ENCODE measurements at regions not wholly inside any gene's neighbourhood (a gene's known extent, or its start where the extent isn't known, plus 50 kb on each side); places are given as distances from the start of the nearest gene placed in this dataset.
"Not testable (repeated sequence)": the region's sequence is repeated elsewhere in the genome, so short reads cannot be mapped to it uniquely, and the experiment has no call there.

DNA sequence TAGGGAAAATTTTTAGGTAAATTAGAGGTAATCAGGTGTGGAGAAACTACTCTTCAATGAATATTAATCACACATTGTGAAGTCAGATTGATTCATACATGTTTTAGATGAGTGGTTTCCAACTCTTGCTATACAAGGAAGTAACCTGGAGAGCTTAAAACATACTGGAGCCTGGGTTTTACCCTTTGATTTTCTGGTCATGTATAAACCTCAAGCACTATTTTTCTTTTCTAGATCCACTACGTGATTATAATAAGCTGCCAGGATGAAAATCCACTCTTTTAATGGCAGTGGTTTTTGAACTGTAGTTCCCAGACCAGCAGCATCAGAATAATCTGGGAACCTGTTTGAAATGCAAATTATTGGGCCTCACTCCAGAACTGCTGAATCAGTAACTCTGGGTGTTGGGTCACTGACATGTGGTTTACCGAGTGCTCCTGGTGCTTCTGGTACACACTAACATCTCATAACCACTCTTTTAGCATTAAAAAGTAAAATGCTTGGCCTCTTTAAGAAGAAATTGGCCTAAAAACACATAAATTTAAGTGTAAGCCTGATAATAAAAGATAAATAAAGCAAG lies 63.4 kb downstream of the DCAF12L1 start:
- Histone ChIP-seq H3F3A (ENCODE audit: insufficient read depth, low read depth) (no peaks in the 10 kb centered on the region), H3K27ac (no peak overlapping the region), H3K4me2 (no peak overlapping the region), H3K9me2 (ENCODE audit: insufficient read depth) (no peaks in the 10 kb centered on the region), H4K20me1 (ENCODE audit: insufficient read depth) (no peaks in the 10 kb centered on the region), H3K27me3 (ENCODE audit: insufficient read depth, low read depth) (no peaks in the 10 kb centered on the region), H3K4me3 (no peak overlapping the region), H3K4me1 (replicated peaks; ENCODE audit: insufficient read depth) (no peaks in the 10 kb centered on the region), H3K9me3 (ENCODE audit: insufficient read depth, low read depth) (no peaks in the 10 kb centered on the region; the same call in 1 of the 2 replicates), H2AFZ (no peak overlapping the region), H3K79me2 (ENCODE audit: low read depth) (no peaks in the 10 kb centered on the region), H3K36me3 (ENCODE audit: low read depth) (no peaks in the 10 kb centered on the region)
- BruUV-seq (replicated peaks) = no TSS peak
- TF ChIP-seq, protein P1, sequence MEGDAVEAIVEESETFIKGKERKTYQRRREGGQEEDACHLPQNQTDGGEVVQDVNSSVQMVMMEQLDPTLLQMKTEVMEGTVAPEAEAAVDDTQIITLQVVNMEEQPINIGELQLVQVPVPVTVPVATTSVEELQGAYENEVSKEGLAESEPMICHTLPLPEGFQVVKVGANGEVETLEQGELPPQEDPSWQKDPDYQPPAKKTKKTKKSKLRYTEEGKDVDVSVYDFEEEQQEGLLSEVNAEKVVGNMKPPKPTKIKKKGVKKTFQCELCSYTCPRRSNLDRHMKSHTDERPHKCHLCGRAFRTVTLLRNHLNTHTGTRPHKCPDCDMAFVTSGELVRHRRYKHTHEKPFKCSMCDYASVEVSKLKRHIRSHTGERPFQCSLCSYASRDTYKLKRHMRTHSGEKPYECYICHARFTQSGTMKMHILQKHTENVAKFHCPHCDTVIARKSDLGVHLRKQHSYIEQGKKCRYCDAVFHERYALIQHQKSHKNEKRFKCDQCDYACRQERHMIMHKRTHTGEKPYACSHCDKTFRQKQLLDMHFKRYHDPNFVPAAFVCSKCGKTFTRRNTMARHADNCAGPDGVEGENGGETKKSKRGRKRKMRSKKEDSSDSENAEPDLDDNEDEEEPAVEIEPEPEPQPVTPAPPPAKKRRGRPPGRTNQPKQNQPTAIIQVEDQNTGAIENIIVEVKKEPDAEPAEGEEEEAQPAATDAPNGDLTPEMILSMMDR (conservative IDR thresholded peaks at IDR 0.05) = no peak
- intact Hi-C loops (cut with micrococcal nuclease; ENCODE audit: unreplicated experiment) = no loop called here
- CTCF ChIA-PET = no interaction called here
- POLR2A ChIA-PET (ENCODE audit: unreplicated experiment) = interaction anchor here (0.5 kb wide), 1 partner anchor 64 kb away, joined by 3 read pairs; no protein-coding TSS in a partner anchor
- DNase-seq = no peak

DNA sequence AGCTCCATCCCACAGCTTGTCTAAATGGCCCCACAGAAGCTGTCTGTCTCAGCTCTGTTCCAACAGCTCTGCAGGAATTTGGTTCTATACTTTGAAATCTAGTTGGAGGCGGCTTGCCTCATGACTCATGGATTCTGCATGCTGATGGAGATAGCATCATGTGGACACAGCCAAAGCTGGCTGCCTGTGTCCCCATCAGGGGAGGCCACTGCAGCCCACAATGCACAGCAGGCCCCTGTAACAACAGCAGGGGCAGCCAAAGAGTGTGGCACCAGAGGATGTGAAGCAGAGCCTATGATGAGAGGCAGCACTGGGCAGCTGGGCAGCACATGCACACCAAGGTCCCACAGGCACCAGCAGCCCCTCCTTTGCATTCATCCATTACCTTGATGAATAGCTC lies 67.2 kb downstream of the DCAF12L1 start:
- no peak overlapping the region for H3K4me3 ChIP-seq
- POLR2A ChIA-PET (ENCODE audit: unreplicated experiment) = no interaction called here
- H3K27ac ChIP-seq = no peak overlapping the region
- no peaks in the 10 kb centered on the region for H3K9me2 ChIP-seq (ENCODE audit: insufficient read depth)
- no peaks in the 10 kb centered on the region for H3F3A ChIP-seq (ENCODE audit: insufficient read depth, low read depth)
- no peaks in the 10 kb centered on the region for H4K20me1 ChIP-seq (ENCODE audit: insufficient read depth)
- H3K27me3 ChIP-seq (ENCODE audit: insufficient read depth, low read depth) = no peaks in the 10 kb centered on the region
- no peak overlapping the region for H2AFZ ChIP-seq
- intact Hi-C loops (cut with micrococcal nuclease; ENCODE audit: unreplicated experiment) = no loop called here
- no TSS peak for BruUV-seq (replicated peaks)
- CTCF ChIA-PET = no interaction called here
- no peaks in the 10 kb centered on the region for H3K4me1 ChIP-seq (replicated peaks; ENCODE audit: insufficient read depth)
- DNase-seq = no peak
- H3K79me2 ChIP-seq (ENCODE audit: low read depth) = no peaks in the 10 kb centered on the region
- no peaks in the 10 kb centered on the region; the same call in 1 of the 2 replicates for H3K9me3 ChIP-seq (ENCODE audit: insufficient read depth, low read depth)
- no peak for TF ChIP-seq EZH2 (IDR thresholded peaks at IDR 0.05; ENCODE audit: low read depth)
- TF ChIP-seq, protein P1 (conservative IDR thresholded peaks at IDR 0.05) = no peak
- no peak overlapping the region for H3K4me2 ChIP-seq
- H3K36me3 ChIP-seq (ENCODE audit: low read depth) = no peaks in the 10 kb centered on the region

DNA sequence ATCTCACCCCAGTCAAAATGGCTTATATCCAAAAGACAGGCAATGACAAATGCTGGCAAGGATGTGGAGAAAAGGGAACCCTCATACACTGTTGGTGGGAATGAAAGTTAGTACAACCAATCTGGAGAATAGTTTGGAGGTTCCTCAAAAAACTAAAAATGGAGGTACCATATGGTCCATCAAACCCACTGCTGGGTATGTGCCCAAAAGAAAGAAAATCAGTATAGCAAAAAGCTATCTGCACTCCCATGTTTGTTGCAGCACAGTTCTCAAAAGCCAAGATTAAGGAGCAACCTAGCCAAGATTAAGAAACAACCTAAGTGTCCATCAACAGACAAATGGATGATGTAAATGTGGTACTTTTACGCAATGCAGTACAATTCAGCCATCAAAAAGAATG lies 70.7 kb downstream of the DCAF12L1 start:
- H3K27ac ChIP-seq = no peak overlapping the region
- no peaks in the 10 kb centered on the region for H3K4me1 ChIP-seq (replicated peaks; ENCODE audit: insufficient read depth)
- no peak for TF ChIP-seq EZH2 (IDR thresholded peaks at IDR 0.05; ENCODE audit: low read depth)
- TF ChIP-seq, protein P1 (conservative IDR thresholded peaks at IDR 0.05) = no peak
- no peak overlapping the region for H3K4me3 ChIP-seq
- H3K36me3 ChIP-seq (ENCODE audit: low read depth) = no peaks in the 10 kb centered on the region
- POLR2A ChIA-PET (ENCODE audit: unreplicated experiment) = no interaction called here
- no peaks in the 10 kb centered on the region for H3K79me2 ChIP-seq (ENCODE audit: low read depth)
- H4K20me1 ChIP-seq (ENCODE audit: insufficient read depth) = no peaks in the 10 kb centered on the region
- intact Hi-C loops (cut with micrococcal nuclease; ENCODE audit: unreplicated experiment) = no loop called here
- BruUV-seq (replicated peaks) = no TSS peak
- peaks cover 7% of the 10 kb centered on the region; the same call in 1 of the 2 replicates for H3K9me2 ChIP-seq (ENCODE audit: insufficient read depth)
- peaks cover 4% of the 10 kb centered on the region; the same call in 1 of the 2 replicates for H3K9me3 ChIP-seq (ENCODE audit: insufficient read depth, low read depth)
- no peak overlapping the region for H3K4me2 ChIP-seq
- CTCF ChIA-PET = no interaction called here
- no peak overlapping the region for H2AFZ ChIP-seq
- no peaks in the 10 kb centered on the region; the same call in 1 of the 2 replicates for H3K27me3 ChIP-seq (ENCODE audit: insufficient read depth, low read depth)
- H3F3A ChIP-seq (ENCODE audit: insufficient read depth, low read depth) = no peaks in the 10 kb centered on the region
- no peak for DNase-seq

DNA sequence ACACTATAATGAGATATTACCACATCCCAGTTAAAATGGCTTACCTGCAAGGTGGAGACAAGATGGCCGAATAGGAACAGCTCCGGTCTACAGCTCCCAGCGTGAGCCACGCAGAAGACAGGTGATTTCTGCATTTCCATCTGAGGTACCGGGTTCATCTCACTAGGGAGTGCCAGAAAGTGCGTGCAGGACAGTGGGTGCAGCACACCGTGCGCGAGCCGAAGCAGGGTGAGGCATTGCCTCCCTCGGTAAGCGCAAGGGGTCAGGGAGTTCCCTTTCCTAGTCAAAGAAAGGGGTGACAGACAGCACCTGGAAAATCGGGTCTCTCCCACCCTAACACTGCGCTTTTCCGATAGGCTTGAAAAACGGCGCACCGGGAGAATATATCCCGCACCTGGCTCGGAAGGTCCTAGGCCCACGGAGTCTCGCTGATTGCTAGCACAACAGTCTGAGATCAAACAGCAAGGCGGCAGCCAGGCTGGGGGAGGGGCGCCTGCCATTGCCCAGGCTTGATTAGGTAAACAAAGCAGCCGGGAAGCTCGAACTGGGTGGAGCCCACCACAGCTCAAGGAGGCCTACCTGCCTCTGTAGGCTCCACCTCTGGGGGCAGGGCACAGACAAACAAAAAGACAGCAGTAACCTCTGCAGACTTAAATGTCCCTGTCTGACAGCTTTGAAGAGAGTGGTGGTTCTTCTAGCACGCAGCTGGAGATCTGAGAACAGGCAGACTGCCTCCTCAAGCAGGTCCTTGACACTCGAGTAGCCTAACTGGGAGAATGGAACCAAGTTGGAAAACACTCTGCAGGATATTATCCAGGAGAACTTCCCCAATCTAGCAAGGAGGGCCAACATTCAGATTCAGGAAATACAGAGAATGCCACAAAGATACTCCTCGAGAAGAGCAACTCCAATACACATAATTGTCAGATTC lies 92.5 kb downstream of the DCAF12L1 start:
- peaks cover 43% of the 10 kb centered on the region for H3K79me2 ChIP-seq (ENCODE audit: low read depth)
- H3K27me3 ChIP-seq (ENCODE audit: insufficient read depth, low read depth); H3K9me3 ChIP-seq (ENCODE audit: insufficient read depth, low read depth); BruUV-seq (replicated peaks); intact Hi-C loops (cut with micrococcal nuclease; ENCODE audit: unreplicated experiment); CTCF ChIA-PET; H4K20me1 ChIP-seq (ENCODE audit: insufficient read depth); POLR2A ChIA-PET (ENCODE audit: unreplicated experiment); H3K36me3 ChIP-seq (ENCODE audit: low read depth); H3K9me2 ChIP-seq (ENCODE audit: insufficient read depth): not testable (repeated sequence)
- H3K4me2 ChIP-seq = peak overlapping the region; percentile 85
- peak overlapping the region; percentile 68 for H3K27ac ChIP-seq
- peak overlapping the region; percentile 90 for H3K4me3 ChIP-seq
- peaks cover 14% of the 10 kb centered on the region for H3F3A ChIP-seq (ENCODE audit: insufficient read depth, low read depth)
- peaks cover 22% of the 10 kb centered on the region for H3K4me1 ChIP-seq (replicated peaks; ENCODE audit: insufficient read depth)
- peak in 1 of 2 experiments; percentile 52 for DNase-seq
- peak overlapping the region; percentile 97 for H2AFZ ChIP-seq
